Liver (tissue), 8 donors: ENCODE measurements at regions not wholly inside any gene's neighbourhood (a gene's known extent, or its start where the extent isn't known, plus 50 kb on each side); places are given as distances from the start of the nearest gene placed in this dataset.

Experiments used
- DNase-seq: peaks from one replicate; pipeline ENCODE4 v3.0.0-alpha.2; 2017; ENCODE audit warnings: low spot score
- H3K27ac ChIP-seq, 2 donors: one replicate each; pipeline ENCODE4 v1.7.0; 2013; ENCODE audit warnings: inconsistent platforms in 2 of 2, low read length in 2 of 2, control low read depth in 1 of 2, low read depth in 1 of 2, mild to moderate bottlenecking in 1 of 2
- H3K27me3 ChIP-seq, 4 donors: one replicate each; pipeline versions ENCODE4 v1.6.1 to v1.7.0; 2013; ENCODE audit warnings: low read length in 3 of 4, inconsistent platforms in 1 of 4, mild to moderate bottlenecking in 1 of 4, moderate library complexity in 1 of 4; ENCODE audit not compliant: control insufficient read depth in 4 of 4, insufficient read depth in 4 of 4
- H3K36me3 ChIP-seq, 4 donors: one replicate each; pipeline versions ENCODE4 v1.6.1 to v1.7.0; 2013; ENCODE audit warnings: low read length in 3 of 4, mild to moderate bottlenecking in 3 of 4, low read depth in 1 of 4, moderate library complexity in 1 of 4; ENCODE audit not compliant: control insufficient read depth in 4 of 4, insufficient read depth in 3 of 4
- H3K4me1 ChIP-seq, 4 donors: one replicate each; pipeline versions ENCODE4 v1.6.1 to v1.7.0; 2013; ENCODE audit warnings: low read length in 3 of 4, mild to moderate bottlenecking in 3 of 4, moderate library complexity in 1 of 4; ENCODE audit not compliant: control insufficient read depth in 4 of 4, insufficient read depth in 4 of 4
- H3K4me3 ChIP-seq, 3 donors: one replicate each; pipeline versions ENCODE4 v1.6.1 to v1.7.0; 2013; ENCODE audit warnings: low read length in 3 of 3, control low read depth in 1 of 3, low read depth in 1 of 3, mild to moderate bottlenecking in 1 of 3
- H3K9ac ChIP-seq, 2 donors: one replicate each; pipeline ENCODE4 v1.7.0; 2013; ENCODE audit warnings: low read length in 2 of 2, mild to moderate bottlenecking in 2 of 2, moderate library complexity in 2 of 2, control low read depth in 1 of 2, low read depth in 1 of 2
- H3K9me3 ChIP-seq, 4 donors: one replicate each; pipeline versions ENCODE4 v1.6.1 to v1.7.0; 2013; ENCODE audit warnings: low read length in 3 of 4; ENCODE audit not compliant: control insufficient read depth in 4 of 4
- EGR1 ChIP-seq, 2 donors: IDR thresholded peaks; 2 replicates each; pipeline ENCODE4 v1.6.1; 2016 to 2018; ENCODE audit warnings: antibody characterized with exemption in 2 of 2, low read depth in 2 of 2
- FOXA1 ChIP-seq: IDR thresholded peaks from 2 replicates; pipeline ENCODE4 v1.6.1; 2016; ENCODE audit warnings: antibody characterized with exemption
- FOXA2 ChIP-seq: IDR thresholded peaks from 2 replicates; pipeline ENCODE4 v1.6.1; 2016; ENCODE audit warnings: antibody characterized with exemption
- GABPA ChIP-seq, 2 donors: IDR thresholded peaks in 1 of 2; conservative IDR thresholded peaks in 1 of 2; 2 replicates each; pipeline ENCODE4 v1.6.1; 2016; ENCODE audit warnings: antibody characterized with exemption in 2 of 2, mild to moderate bottlenecking in 1 of 2, moderate library complexity in 1 of 2
- HNF4A ChIP-seq, 2 donors: conservative IDR thresholded peaks; 2 replicates each; pipeline ENCODE4 v1.6.1; 2016; ENCODE audit warnings: antibody characterized with exemption in 2 of 2, mild to moderate bottlenecking in 2 of 2
- HNF4G ChIP-seq: IDR thresholded peaks from 2 replicates; pipeline ENCODE4 v1.6.1; 2016; ENCODE audit warnings: antibody characterized with exemption
- JUND ChIP-seq, 2 donors: IDR thresholded peaks; 2 replicates each; pipeline ENCODE4 v1.6.1; 2016; ENCODE audit warnings: antibody characterized with exemption in 2 of 2
- NR2F2 ChIP-seq: IDR thresholded peaks from 2 replicates; pipeline ENCODE4 v1.6.1; 2016; ENCODE audit warnings: antibody characterized with exemption
- RAD21 ChIP-seq, 2 donors: IDR thresholded peaks; 2 replicates each; pipeline ENCODE4 v1.6.1; 2016; ENCODE audit warnings: antibody characterized with exemption in 2 of 2, mild to moderate bottlenecking in 2 of 2
- RXRA ChIP-seq, 2 donors: IDR thresholded peaks; 2 replicates each; pipeline ENCODE4 v1.6.1; 2017 to 2018; ENCODE audit warnings: antibody characterized with exemption in 2 of 2, mild to moderate bottlenecking in 1 of 2
- SP1 ChIP-seq: IDR thresholded peaks from 2 replicates; pipeline ENCODE4 v1.6.1; 2018; ENCODE audit warnings: antibody characterized with exemption, mild to moderate bottlenecking
- TAF1 ChIP-seq: conservative IDR thresholded peaks from 2 replicates; pipeline ENCODE4 v1.6.1; 2016; ENCODE audit warnings: antibody characterized with exemption, mild to moderate bottlenecking
- YY1 ChIP-seq: IDR thresholded peaks from 2 replicates; pipeline ENCODE4 v1.6.1; 2016; ENCODE audit warnings: antibody characterized with exemption, mild to moderate bottlenecking
- WGBS: extraction: QIAGEN DNeasy Blood & Tissue Kit; methylation state at CpG from one replicate; pipeline ENCODE4 v1.1.7; 2013; 5-methylcytosine and 5-hydroxymethylcytosine counted together
- TF ChIP-seq, protein P1 (sequence below): fragments of 150-350 bp; IDR thresholded peaks from 2 replicates; pipeline ENCODE4 v1.5.1; 2017; ENCODE audit warnings: improper control_type of control experiment, low read depth, low read length; ENCODE audit not compliant: missing input control
- TF ChIP-seq, protein P2 (sequence below): IDR thresholded peaks from 2 replicates; pipeline ENCODE4 v1.6.1; 2016; ENCODE audit warnings: antibody characterized with exemption
- TF ChIP-seq, protein P3 (sequence below): IDR thresholded peaks from 2 replicates; pipeline ENCODE4 v1.6.1; 2016; ENCODE audit warnings: antibody characterized with exemption
- TF ChIP-seq, protein P4 (sequence below): IDR thresholded peaks from 2 replicates; pipeline ENCODE4 v1.6.1; 2016; ENCODE audit warnings: antibody characterized with exemption, mild to moderate bottlenecking
- TF ChIP-seq, protein P5 (sequence below): IDR thresholded peaks from 2 replicates; pipeline ENCODE4 v1.6.1; 2016; ENCODE audit warnings: antibody characterized with exemption
- donor health status: healthy.
- donor health status: healthy.
- donor health status: healthy.
- donor health status: healthy.
- donor health status: healthy.

DNA sequence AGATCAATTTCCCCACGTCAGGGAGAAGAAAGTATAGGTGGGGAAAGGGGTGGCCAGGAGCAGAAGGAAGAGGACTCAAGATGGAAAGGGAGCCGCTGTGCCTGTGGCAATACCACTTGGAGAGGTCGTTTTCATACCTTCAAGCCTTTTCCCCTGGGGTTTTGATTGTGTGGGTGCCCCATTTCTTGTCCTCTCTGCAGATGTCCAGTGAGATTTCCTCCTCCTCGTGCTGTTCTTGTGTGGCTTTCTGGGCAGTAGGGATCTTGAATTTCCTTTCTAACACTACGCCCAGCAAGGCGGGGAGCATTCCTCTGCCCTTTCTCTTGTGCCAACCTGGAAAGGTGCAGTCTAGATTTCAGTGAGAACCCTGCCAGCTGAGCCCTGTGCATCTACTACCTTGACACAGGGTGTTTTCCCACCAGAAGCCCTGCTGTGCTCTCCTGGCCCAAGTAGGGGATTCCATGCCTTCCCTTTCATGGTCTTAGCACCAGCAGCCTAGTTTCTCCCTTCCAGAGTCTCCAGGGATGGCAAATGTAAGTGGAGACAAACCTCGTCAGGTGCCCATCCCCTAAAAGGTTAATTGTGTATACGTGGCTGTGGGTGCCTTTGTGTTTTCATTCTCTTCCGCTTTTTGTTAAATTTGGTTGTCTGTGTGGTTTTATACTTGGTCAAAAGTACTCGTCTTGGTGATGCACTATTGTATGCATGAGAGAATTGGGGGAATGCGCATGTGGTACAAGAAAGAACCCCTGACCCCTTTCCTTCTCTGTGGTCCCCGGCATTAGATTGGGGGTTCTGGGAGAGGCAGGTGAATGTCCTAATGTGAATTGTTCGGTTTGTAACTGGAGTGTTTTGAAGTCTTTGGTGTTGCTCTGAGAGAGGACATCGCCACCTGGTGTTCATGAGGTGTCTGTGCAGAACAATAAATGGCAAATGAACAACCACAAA, 71.4 kb upstream of the MPEG1 start:
- no peaks in the 10 kb centered on the region for H3K36me3 ChIP-seq
- no peak overlapping the region for H3K4me3 ChIP-seq
- DNase-seq: no peak
- no peaks in the 10 kb centered on the region for H3K27me3 ChIP-seq
- no peak overlapping the region for H3K9ac ChIP-seq
- TF ChIP-seq RAD21 (IDR thresholded peaks at IDR 0.05) (peak; percentile 77 to 88), HNF4A (conservative IDR thresholded peaks at IDR 0.05) (no peak)
- TF ChIP-seq, protein P1, sequence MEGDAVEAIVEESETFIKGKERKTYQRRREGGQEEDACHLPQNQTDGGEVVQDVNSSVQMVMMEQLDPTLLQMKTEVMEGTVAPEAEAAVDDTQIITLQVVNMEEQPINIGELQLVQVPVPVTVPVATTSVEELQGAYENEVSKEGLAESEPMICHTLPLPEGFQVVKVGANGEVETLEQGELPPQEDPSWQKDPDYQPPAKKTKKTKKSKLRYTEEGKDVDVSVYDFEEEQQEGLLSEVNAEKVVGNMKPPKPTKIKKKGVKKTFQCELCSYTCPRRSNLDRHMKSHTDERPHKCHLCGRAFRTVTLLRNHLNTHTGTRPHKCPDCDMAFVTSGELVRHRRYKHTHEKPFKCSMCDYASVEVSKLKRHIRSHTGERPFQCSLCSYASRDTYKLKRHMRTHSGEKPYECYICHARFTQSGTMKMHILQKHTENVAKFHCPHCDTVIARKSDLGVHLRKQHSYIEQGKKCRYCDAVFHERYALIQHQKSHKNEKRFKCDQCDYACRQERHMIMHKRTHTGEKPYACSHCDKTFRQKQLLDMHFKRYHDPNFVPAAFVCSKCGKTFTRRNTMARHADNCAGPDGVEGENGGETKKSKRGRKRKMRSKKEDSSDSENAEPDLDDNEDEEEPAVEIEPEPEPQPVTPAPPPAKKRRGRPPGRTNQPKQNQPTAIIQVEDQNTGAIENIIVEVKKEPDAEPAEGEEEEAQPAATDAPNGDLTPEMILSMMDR: peak; percentile 74
- 60% methylated on average over 14 of the region's 14 CpGs for WGBS
- H3K27ac ChIP-seq: no peak overlapping the region
- H3K4me1 ChIP-seq: peaks cover 2 to 46% (median 25%) of the 10 kb centered on the region in 4 donors
- no peaks in the 10 kb centered on the region for H3K9me3 ChIP-seq

DNA sequence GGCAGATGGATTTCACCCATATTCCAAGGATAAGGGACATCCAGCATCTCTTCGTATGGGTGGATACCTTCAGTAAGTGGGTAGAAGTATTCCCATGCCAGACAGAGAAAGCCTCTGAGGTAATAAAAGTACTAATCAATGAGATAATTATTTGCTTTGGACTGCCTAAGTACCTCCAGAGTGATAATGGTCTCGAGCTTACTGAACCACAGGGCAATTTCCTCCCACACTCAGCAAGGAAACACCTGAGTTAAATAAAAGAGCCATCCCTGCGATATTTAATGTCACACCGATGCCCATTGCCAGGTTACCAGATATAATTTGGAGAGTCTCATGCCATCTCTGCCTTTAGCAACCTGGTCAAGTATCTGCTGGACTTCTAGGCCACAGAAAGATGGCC, 70.6 kb upstream of the MPEG1 start:
- 22% methylated on average over 4 of the region's 4 CpGs for WGBS
- Histone ChIP-seq H3K27me3 (no peaks in the 10 kb centered on the region), H3K9me3 (no peaks in the 10 kb centered on the region), H3K9ac (no peak overlapping the region), H3K4me3 (no peak overlapping the region), H3K4me1 (peaks cover 1 to 40% (median 24%) of the 10 kb centered on the region in 4 donors), H3K27ac (no peak overlapping the region), H3K36me3 (no peaks in the 10 kb centered on the region)
- DNase-seq: no peak
- TF ChIP-seq RXRA (IDR thresholded peaks at IDR 0.05) (peak in 1 of 2 donors; percentile 60), RAD21 (IDR thresholded peaks at IDR 0.05) (no peak), TAF1 (no peak), FOXA1 (no peak), HNF4A (conservative IDR thresholded peaks at IDR 0.05) (peak in 1 of 2 donors; percentile 53), SP1 (no peak), HNF4G (no peak), YY1 (no peak), EGR1 (IDR thresholded peaks at IDR 0.05; ENCODE audit: low read depth in 2 of 2) (no peak), GABPA (IDR thresholded peaks at IDR 0.05 in 1 of 2, conservative IDR thresholded peaks at IDR 0.05 in 1 of 2) (no peak), JUND (IDR thresholded peaks at IDR 0.05) (no peak), NR2F2 (no peak), FOXA2 (no peak)
- TF ChIP-seq, protein P2, sequence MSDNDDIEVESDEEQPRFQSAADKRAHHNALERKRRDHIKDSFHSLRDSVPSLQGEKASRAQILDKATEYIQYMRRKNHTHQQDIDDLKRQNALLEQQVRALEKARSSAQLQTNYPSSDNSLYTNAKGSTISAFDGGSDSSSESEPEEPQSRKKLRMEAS: no peak
- TF ChIP-seq, protein P3, sequence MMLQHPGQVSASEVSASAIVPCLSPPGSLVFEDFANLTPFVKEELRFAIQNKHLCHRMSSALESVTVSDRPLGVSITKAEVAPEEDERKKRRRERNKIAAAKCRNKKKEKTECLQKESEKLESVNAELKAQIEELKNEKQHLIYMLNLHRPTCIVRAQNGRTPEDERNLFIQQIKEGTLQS: no peak
- TF ChIP-seq, protein P4, sequence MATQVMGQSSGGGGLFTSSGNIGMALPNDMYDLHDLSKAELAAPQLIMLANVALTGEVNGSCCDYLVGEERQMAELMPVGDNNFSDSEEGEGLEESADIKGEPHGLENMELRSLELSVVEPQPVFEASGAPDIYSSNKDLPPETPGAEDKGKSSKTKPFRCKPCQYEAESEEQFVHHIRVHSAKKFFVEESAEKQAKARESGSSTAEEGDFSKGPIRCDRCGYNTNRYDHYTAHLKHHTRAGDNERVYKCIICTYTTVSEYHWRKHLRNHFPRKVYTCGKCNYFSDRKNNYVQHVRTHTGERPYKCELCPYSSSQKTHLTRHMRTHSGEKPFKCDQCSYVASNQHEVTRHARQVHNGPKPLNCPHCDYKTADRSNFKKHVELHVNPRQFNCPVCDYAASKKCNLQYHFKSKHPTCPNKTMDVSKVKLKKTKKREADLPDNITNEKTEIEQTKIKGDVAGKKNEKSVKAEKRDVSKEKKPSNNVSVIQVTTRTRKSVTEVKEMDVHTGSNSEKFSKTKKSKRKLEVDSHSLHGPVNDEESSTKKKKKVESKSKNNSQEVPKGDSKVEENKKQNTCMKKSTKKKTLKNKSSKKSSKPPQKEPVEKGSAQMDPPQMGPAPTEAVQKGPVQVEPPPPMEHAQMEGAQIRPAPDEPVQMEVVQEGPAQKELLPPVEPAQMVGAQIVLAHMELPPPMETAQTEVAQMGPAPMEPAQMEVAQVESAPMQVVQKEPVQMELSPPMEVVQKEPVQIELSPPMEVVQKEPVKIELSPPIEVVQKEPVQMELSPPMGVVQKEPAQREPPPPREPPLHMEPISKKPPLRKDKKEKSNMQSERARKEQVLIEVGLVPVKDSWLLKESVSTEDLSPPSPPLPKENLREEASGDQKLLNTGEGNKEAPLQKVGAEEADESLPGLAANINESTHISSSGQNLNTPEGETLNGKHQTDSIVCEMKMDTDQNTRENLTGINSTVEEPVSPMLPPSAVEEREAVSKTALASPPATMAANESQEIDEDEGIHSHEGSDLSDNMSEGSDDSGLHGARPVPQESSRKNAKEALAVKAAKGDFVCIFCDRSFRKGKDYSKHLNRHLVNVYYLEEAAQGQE: peak; percentile 95
- TF ChIP-seq, protein P1: no peak
- TF ChIP-seq, protein P5, sequence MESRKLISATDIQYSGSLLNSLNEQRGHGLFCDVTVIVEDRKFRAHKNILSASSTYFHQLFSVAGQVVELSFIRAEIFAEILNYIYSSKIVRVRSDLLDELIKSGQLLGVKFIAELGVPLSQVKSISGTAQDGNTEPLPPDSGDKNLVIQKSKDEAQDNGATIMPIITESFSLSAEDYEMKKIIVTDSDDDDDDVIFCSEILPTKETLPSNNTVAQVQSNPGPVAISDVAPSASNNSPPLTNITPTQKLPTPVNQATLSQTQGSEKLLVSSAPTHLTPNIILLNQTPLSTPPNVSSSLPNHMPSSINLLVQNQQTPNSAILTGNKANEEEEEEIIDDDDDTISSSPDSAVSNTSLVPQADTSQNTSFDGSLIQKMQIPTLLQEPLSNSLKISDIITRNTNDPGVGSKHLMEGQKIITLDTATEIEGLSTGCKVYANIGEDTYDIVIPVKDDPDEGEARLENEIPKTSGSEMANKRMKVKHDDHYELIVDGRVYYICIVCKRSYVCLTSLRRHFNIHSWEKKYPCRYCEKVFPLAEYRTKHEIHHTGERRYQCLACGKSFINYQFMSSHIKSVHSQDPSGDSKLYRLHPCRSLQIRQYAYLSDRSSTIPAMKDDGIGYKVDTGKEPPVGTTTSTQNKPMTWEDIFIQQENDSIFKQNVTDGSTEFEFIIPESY: no peak
